HepG2 (cell line): ENCODE measurements at regions not wholly inside any gene's neighbourhood (a gene's known extent, or its start where the extent isn't known, plus 50 kb on each side); places are given as distances from the start of the nearest gene placed in this dataset.

Experiments
- HOXA5 ChIP-seq: sonication (generic); formaldehyde crosslinking; IDR thresholded peaks from 2 replicates; pipeline ENCODE4 v1.4.0; 2020; ENCODE audit warnings: missing genetic modification reagents
- ZBTB40 ChIP-seq, 2 experiments: fragments of 450-650 bp in 1 of 2; sonication (generic) in 1 of 2; formaldehyde crosslinking in 1 of 2; IDR thresholded peaks; 2 replicates each; pipeline versions ENCODE4 v1.6.1 to v1.8.0; 2016 to 2022; ENCODE audit warnings: antibody characterized with exemption in 1 of 2, mild to moderate bottlenecking in 1 of 2, missing genetic modification reagents in 1 of 2
- ZNF10 ChIP-seq: sonication (generic); formaldehyde crosslinking; IDR thresholded peaks from 2 replicates; pipeline ENCODE4 v1.4.0; 2020; ENCODE audit warnings: mild to moderate bottlenecking, low read depth, missing genetic modification reagents, borderline replicate concordance
- ZNF18 ChIP-seq: sonication (generic); formaldehyde crosslinking; IDR thresholded peaks from 2 replicates; pipeline ENCODE4 v1.8.0; 2022; ENCODE audit warnings: mild to moderate bottlenecking, missing genetic modification reagents; ENCODE audit not compliant: insufficient replicate concordance
- ZNF549 ChIP-seq: sonication (generic); formaldehyde crosslinking; IDR thresholded peaks from 2 replicates; pipeline ENCODE4 v1.5.0; 2020; ENCODE audit warnings: missing genetic modification reagents

- TF ChIP-seq ZBTB40 (IDR thresholded peaks at IDR 0.05) (no peak), ZBTB40 (CRISPR knock-in tag; IDR thresholded peaks at IDR 0.05) (no peak), ZNF18 (no peak), ZNF549 (no peak), HOXA5 (CRISPR knock-in tag) (no peak), ZNF10 (CRISPR knock-in tag) (no peak)
Measured at GRCh38 chr5:96113170-96113939, 151.7 kb upstream of the ELL2 start (continued).
